HEK293 (cell line): ENCODE measurements at regions not wholly inside any gene's neighbourhood (a gene's known extent, or its start where the extent isn't known, plus 50 kb on each side); places are given as distances from the start of the nearest gene placed in this dataset.

ENCODE experiments used
- CTCF ChIA-PET: fragments of 350-600 bp; formaldehyde crosslinking; extraction: SDS; loops from one replicate; lab custom pipeline; 2021; ENCODE audit warnings: antibody characterized with exemption; lab: Yijun Ruan, JAX
- POLR2A ChIA-PET: fragments of 300-600 bp; formaldehyde crosslinking; extraction: SDS; loops from one replicate; lab custom pipeline; 2020; ENCODE audit warnings: antibody characterized with exemption, inconsistent platforms; lab: Yijun Ruan, JAX
- H3K27ac ChIP-seq: fragments of 200-500 bp; sonication (Bioruptor generic); 2 replicates; pipeline ENCODE4 v1.5.1; 2014; ENCODE audit warnings: low read depth, low read length, control low read depth, inconsistent platforms; ENCODE audit errors: extremely low read depth
- H3K36me3 ChIP-seq, 2 experiments: fragments of 200-500 bp in 1 of 2; sonication (Bioruptor generic) in 1 of 2; 1 replicate in 1 of 2; 2 replicates in 1 of 2; pipeline ENCODE4 v1.5.1; 2014 to 2017; ENCODE audit warnings: inconsistent platforms in 2 of 2, low read length in 2 of 2; ENCODE audit not compliant: control insufficient read depth in 2 of 2, insufficient read depth in 1 of 2
- H3K4me1 ChIP-seq: fragments of 200-500 bp; sonication (Bioruptor generic); 2 replicates; pipeline ENCODE4 v1.5.1; 2014; ENCODE audit warnings: mild to moderate bottlenecking, low read length, inconsistent platforms; ENCODE audit not compliant: control insufficient read depth, insufficient read depth
- H3K4me3 ChIP-seq: 2 replicates; pipeline ENCODE4 v1.5.1; 2011; ENCODE audit warnings: low read depth, mild to moderate bottlenecking, control low read depth, low read length, moderate library complexity
- H3K9me3 ChIP-seq: fragments of 200-500 bp; sonication (Bioruptor generic); 2 replicates; pipeline ENCODE4 v1.5.1; 2014; ENCODE audit warnings: low read depth, low read length, inconsistent platforms; ENCODE audit not compliant: control insufficient read depth, insufficient read depth
- GFI1B ChIP-seq: fragments of 450-650 bp; formaldehyde crosslinking; IDR thresholded peaks from 2 replicates; pipeline ENCODE4 v1.5.1; 2016; ENCODE audit warnings: missing biosample characterization, missing genetic modification characterization
- HOXA7 ChIP-seq: sonication (generic); formaldehyde crosslinking; IDR thresholded peaks from 2 replicates; pipeline ENCODE4 v1.8.1; 2022; ENCODE audit warnings: missing genetic modification reagents, borderline replicate concordance
- KLF9 ChIP-seq: fragments of 450-650 bp; formaldehyde crosslinking; IDR thresholded peaks from 2 replicates; pipeline ENCODE4 v1.5.1; 2016; ENCODE audit warnings: missing biosample characterization, missing genetic modification characterization, low read depth
- OSR2 ChIP-seq: fragments of 450-650 bp; formaldehyde crosslinking; IDR thresholded peaks from 2 replicates; pipeline ENCODE4 v1.5.1; 2016; ENCODE audit warnings: missing biosample characterization, missing genetic modification characterization
- SCRT1 ChIP-seq: fragments of 450-650 bp; formaldehyde crosslinking; IDR thresholded peaks from 2 replicates; pipeline ENCODE4 v1.5.1; 2016; ENCODE audit warnings: missing biosample characterization, missing genetic modification characterization, borderline replicate concordance
- ZBTB21 ChIP-seq: fragments of 450-650 bp; formaldehyde crosslinking; IDR thresholded peaks from 2 replicates; pipeline ENCODE4 v1.5.1; 2017; ENCODE audit warnings: missing biosample characterization, missing genetic modification characterization
- ZBTB7A ChIP-seq: fragments of 450-650 bp; formaldehyde crosslinking; IDR thresholded peaks from 2 replicates; pipeline ENCODE4 v1.5.1; 2016; ENCODE audit warnings: low read depth, missing biosample characterization, missing genetic modification characterization
- ZFP41 ChIP-seq: fragments of 450-650 bp; formaldehyde crosslinking; IDR thresholded peaks from 2 replicates; pipeline ENCODE4 v1.5.1; 2016; ENCODE audit warnings: missing biosample characterization, missing genetic modification characterization, borderline replicate concordance
- ZNF175 ChIP-seq: fragments of 450-650 bp; formaldehyde crosslinking; IDR thresholded peaks from 2 replicates; pipeline ENCODE4 v1.5.1; 2016; ENCODE audit warnings: missing biosample characterization, missing genetic modification characterization
- ZNF19 ChIP-seq: fragments of 450-650 bp; formaldehyde crosslinking; IDR thresholded peaks from 2 replicates; pipeline ENCODE4; 2016; ENCODE audit warnings: missing biosample characterization, missing genetic modification characterization, low read depth
- ZNF37A ChIP-seq: fragments of 450-650 bp; IDR thresholded peaks from 2 replicates; pipeline ENCODE4 v1.5.1; 2018; ENCODE audit warnings: missing biosample characterization, missing genetic modification characterization
- ZNF391 ChIP-seq: fragments of 450-650 bp; formaldehyde crosslinking; IDR thresholded peaks from 2 replicates; pipeline ENCODE4 v1.5.1; 2016; ENCODE audit warnings: low read depth, missing biosample characterization, missing genetic modification characterization, borderline replicate concordance
- ZNF416 ChIP-seq: fragments of 450-650 bp; formaldehyde crosslinking; IDR thresholded peaks from 2 replicates; pipeline ENCODE4 v1.5.1; 2016; ENCODE audit warnings: missing biosample characterization, missing genetic modification characterization
- ZNF473 ChIP-seq: fragments of 450-650 bp; formaldehyde crosslinking; IDR thresholded peaks from 2 replicates; pipeline ENCODE4 v1.5.1; 2017; ENCODE audit warnings: missing biosample characterization, missing genetic modification characterization
- ZNF514 ChIP-seq: fragments of 450-650 bp; formaldehyde crosslinking; IDR thresholded peaks from 2 replicates; pipeline ENCODE4 v1.5.1; 2016; ENCODE audit warnings: missing biosample characterization, missing genetic modification characterization
- ZNF529 ChIP-seq: fragments of 450-650 bp; formaldehyde crosslinking; IDR thresholded peaks from 2 replicates; pipeline ENCODE4 v1.5.1; 2017; ENCODE audit warnings: missing genetic modification characterization, missing biosample characterization; ENCODE audit not compliant: insufficient replicate concordance
- ZNF544 ChIP-seq: fragments of 450-650 bp; formaldehyde crosslinking; IDR thresholded peaks from 2 replicates; pipeline ENCODE4 v1.5.0; 2017; ENCODE audit warnings: missing biosample characterization, missing genetic modification characterization
- ZNF571 ChIP-seq: fragments of 450-650 bp; formaldehyde crosslinking; IDR thresholded peaks from 2 replicates; pipeline ENCODE4 v1.5.0; 2017; ENCODE audit warnings: missing biosample characterization, missing genetic modification characterization
- ZSCAN16 ChIP-seq: fragments of 450-650 bp; formaldehyde crosslinking; IDR thresholded peaks from 2 replicates; pipeline ENCODE4 v1.5.1; 2016; ENCODE audit warnings: missing biosample characterization, missing genetic modification characterization
- TF ChIP-seq, protein P1 (sequence below): fragments of 450-650 bp; formaldehyde crosslinking; IDR thresholded peaks from 2 replicates; pipeline ENCODE4 v1.5.1; 2016; ENCODE audit warnings: missing biosample characterization, missing genetic modification characterization
- TF ChIP-seq, protein P2 (sequence below): fragments of 450-650 bp; formaldehyde crosslinking; IDR thresholded peaks from 2 replicates; pipeline ENCODE4 v1.5.1; 2016; ENCODE audit warnings: missing biosample characterization, missing genetic modification characterization
- TF ChIP-seq, protein P3 (sequence below): fragments of 450-650 bp; formaldehyde crosslinking; IDR thresholded peaks from 2 replicates; pipeline ENCODE4 v1.5.1; 2016; ENCODE audit warnings: missing biosample characterization, missing genetic modification characterization
- TF ChIP-seq, protein P4 (sequence below): fragments of 450-650 bp; formaldehyde crosslinking; IDR thresholded peaks from 2 replicates; pipeline ENCODE4 v1.5.1; 2016; ENCODE audit warnings: missing biosample characterization, missing genetic modification characterization, borderline replicate concordance

DNA sequence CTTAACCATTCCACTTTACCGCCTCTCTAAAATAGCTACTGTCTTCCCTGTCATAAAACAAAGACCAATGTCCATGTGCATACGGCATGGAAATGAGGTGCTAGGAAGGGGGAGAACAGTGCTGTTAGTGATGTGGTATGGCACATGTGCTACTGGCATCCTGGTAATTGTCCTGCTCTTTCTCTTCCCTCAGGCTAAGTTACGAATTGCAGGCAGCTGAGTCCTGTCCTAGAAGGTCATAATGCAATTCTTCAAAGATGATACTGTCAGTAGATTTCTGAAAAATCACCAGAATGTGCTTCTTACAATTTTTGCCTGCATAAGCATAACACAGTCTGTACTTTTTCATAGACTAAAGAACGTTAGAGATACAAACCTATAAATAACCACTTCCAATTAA lies 216.8 kb downstream of the RSL24D1 start (continued):
- TF ChIP-seq ZBTB21 (tag by site-specific recombination) (no peak), OSR2 (tag by site-specific recombination) (no peak), ZSCAN16 (no peak), ZNF416 (no peak), KLF9 (tag by site-specific recombination) (no peak)
- TF ChIP-seq, protein P1, sequence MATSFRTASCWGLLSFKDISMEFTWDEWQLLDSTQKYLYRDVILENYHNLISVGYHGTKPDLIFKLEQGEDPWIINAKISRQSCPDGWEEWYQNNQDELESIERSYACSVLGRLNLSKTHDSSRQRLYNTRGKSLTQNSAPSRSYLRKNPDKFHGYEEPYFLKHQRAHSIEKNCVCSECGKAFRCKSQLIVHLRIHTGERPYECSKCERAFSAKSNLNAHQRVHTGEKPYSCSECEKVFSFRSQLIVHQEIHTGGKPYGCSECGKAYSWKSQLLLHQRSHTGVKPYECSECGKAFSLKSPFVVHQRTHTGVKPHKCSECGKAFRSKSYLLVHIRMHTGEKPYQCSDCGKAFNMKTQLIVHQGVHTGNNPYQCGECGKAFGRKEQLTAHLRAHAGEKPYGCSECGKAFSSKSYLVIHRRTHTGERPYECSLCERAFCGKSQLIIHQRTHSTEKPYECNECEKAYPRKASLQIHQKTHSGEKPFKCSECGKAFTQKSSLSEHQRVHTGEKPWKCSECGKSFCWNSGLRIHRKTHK (tag by site-specific recombination): no peak

DNA sequence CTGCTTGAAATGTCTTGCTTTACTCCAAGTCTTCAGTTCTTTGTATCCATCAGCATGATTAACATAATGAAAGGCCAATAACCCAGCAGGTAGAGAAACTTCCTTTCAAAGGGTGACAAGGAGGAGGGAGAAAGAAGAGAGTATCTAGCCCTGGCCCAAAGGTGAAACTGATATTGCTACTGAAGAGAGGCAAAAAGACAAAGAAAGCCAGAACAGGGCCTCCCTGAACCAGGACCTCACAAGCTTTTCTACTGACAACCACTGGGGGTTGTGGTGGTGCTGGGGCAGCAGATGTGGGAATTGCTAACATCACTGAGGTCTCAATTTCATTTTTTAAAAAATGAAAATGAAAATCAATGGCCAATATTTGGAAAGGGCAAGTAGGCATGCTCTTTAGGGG lies 234.1 kb downstream of the RSL24D1 start:
- CTCF ChIA-PET: no interaction called here
- no peaks in the 10 kb centered on the region for H3K4me1 ChIP-seq
- no peak for TF ChIP-seq ZNF473 (tag by site-specific recombination)
- TF ChIP-seq GFI1B (tag by site-specific recombination): no peak
- TF ChIP-seq, protein P2, sequence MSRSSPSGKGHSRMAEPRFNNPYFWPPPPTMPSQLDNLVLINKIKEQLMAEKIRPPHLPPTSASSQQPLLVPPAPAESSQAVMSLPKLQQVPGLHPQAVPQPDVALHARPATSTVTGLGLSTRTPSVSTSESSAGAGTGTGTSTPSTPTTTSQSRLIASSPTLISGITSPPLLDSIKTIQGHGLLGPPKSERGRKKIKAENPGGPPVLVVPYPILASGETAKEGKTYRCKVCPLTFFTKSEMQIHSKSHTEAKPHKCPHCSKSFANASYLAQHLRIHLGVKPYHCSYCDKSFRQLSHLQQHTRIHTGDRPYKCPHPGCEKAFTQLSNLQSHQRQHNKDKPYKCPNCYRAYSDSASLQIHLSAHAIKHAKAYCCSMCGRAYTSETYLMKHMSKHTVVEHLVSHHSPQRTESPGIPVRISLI (tag by site-specific recombination): no peak
- no peak for TF ChIP-seq ZNF514 (tag by site-specific recombination)
- no peak for TF ChIP-seq ZFP41
- no peak for TF ChIP-seq ZNF571 (tag by site-specific recombination)
- TF ChIP-seq, protein P3, sequence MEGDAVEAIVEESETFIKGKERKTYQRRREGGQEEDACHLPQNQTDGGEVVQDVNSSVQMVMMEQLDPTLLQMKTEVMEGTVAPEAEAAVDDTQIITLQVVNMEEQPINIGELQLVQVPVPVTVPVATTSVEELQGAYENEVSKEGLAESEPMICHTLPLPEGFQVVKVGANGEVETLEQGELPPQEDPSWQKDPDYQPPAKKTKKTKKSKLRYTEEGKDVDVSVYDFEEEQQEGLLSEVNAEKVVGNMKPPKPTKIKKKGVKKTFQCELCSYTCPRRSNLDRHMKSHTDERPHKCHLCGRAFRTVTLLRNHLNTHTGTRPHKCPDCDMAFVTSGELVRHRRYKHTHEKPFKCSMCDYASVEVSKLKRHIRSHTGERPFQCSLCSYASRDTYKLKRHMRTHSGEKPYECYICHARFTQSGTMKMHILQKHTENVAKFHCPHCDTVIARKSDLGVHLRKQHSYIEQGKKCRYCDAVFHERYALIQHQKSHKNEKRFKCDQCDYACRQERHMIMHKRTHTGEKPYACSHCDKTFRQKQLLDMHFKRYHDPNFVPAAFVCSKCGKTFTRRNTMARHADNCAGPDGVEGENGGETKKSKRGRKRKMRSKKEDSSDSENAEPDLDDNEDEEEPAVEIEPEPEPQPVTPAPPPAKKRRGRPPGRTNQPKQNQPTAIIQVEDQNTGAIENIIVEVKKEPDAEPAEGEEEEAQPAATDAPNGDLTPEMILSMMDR (tag by site-specific recombination): no peak
- no peak for TF ChIP-seq ZBTB21 (tag by site-specific recombination)
- TF ChIP-seq ZNF544 (tag by site-specific recombination): no peak
- no peak for TF ChIP-seq HOXA7
- TF ChIP-seq ZNF529: no peak
- TF ChIP-seq ZBTB7A (tag by site-specific recombination): no peak
- TF ChIP-seq, protein P4, sequence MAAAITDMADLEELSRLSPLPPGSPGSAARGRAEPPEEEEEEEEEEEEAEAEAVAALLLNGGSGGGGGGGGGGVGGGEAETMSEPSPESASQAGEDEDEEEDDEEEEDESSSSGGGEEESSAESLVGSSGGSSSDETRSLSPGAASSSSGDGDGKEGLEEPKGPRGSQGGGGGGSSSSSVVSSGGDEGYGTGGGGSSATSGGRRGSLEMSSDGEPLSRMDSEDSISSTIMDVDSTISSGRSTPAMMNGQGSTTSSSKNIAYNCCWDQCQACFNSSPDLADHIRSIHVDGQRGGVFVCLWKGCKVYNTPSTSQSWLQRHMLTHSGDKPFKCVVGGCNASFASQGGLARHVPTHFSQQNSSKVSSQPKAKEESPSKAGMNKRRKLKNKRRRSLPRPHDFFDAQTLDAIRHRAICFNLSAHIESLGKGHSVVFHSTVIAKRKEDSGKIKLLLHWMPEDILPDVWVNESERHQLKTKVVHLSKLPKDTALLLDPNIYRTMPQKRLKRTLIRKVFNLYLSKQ (tag by site-specific recombination): no peak
- TF ChIP-seq ZNF175 (tag by site-specific recombination): no peak
- no peak for TF ChIP-seq ZNF37A
- no peak for TF ChIP-seq ZNF391 (tag by site-specific recombination)
- no peak for TF ChIP-seq SCRT1
- TF ChIP-seq ZNF19 (tag by site-specific recombination): no peak
- no peaks in the 10 kb centered on the region for H3K9me3 ChIP-seq
- POLR2A ChIA-PET: no interaction called here
- no peak overlapping the region for H3K4me3 ChIP-seq
- H3K27ac ChIP-seq: no peak overlapping the region
- no peaks in the 10 kb centered on the region for H3K36me3 ChIP-seq
